K562 (cell line): ENCODE measurements at regions not wholly inside any gene's neighbourhood (a gene's known extent, or its start where the extent isn't known, plus 50 kb on each side); places are given as distances from the start of the nearest gene placed in this dataset.

Experiments used
- ATAC-seq: fragments of 200-7000 bp; cut with Tn5 transposase; 3 replicates; pipeline ENCODE4 v1.9.1; 2020; ENCODE audit warnings: moderate library complexity
- BruUV-seq: library from RNA; stranded (reverse); fragments of 400-500 nt; replicated peaks from 2 replicates; lab custom pipeline; 2021; lab: Mats Ljungman, UMichigan
- CTCF ChIA-PET: fragments of 300-600 bp; formaldehyde crosslinking; extraction: SDS; loops from one replicate; lab custom pipeline; 2021; ENCODE audit warnings: low intra/inter-chr PET ratio; lab: Yijun Ruan, JAX
- POLR2A ChIA-PET: fragments of 300-600, 350-650 bp; sonication (Branson Sonifier 250); formaldehyde crosslinking; extraction: SDS; loops from one replicate; lab custom pipeline; 2021; ENCODE audit warnings: antibody characterized with exemption, inconsistent platforms; lab: Yijun Ruan, JAX
- DNase-seq, 4 experiments: peaks; one replicate each; pipeline versions ENCODE4 v3.0.0 to v3.0.0-alpha.2; 2011 to 2018; ENCODE audit warnings: low spot score in 3 of 4, mixed read lengths in 3 of 4; ENCODE audit errors: extremely low read depth in 1 of 4
- FAIRE-seq: peaks from 2 replicates; lab custom pipeline; 2011; peaks lifted over from hg19 to GRCh38; lab: Jason Lieb, UNC
- H2AFZ ChIP-seq: 2 replicates; pipeline ENCODE4 v1.6.0; 2011; ENCODE audit warnings: low read depth, low read length, control low read depth, inconsistent platforms
- H3K27ac ChIP-seq: fragments of 200-600 bp; 3 replicates; pipeline ENCODE4 v1.8.0; 2011; ENCODE audit warnings: low read depth, mild to moderate bottlenecking, control low read depth, inconsistent platforms, low read length, moderate library complexity, mixed read lengths; ENCODE audit errors: extremely low read depth
- H3K27me3 ChIP-seq, 2 experiments: fragments of 300-600 bp in 1 of 2; 2 replicates in 1 of 2; 3 replicates in 1 of 2; pipeline versions ENCODE4 v1.6.0 to v1.8.0; 2011; ENCODE audit warnings: inconsistent platforms in 2 of 2, low read length in 2 of 2, mild to moderate bottlenecking in 1 of 2, mixed read lengths in 1 of 2, moderate library complexity in 1 of 2; ENCODE audit not compliant: control insufficient read depth in 2 of 2, insufficient read depth in 2 of 2
- H3K36me3 ChIP-seq: fragments of 300-600 bp; 3 replicates; pipeline ENCODE4 v1.8.0; 2011; ENCODE audit warnings: mild to moderate bottlenecking, low read length, inconsistent platforms; ENCODE audit not compliant: control insufficient read depth, insufficient read depth
- H3K4me1 ChIP-seq, 2 experiments: fragments of 200-600 bp in 1 of 2; replicated peaks in 1 of 2; 2 replicates in 1 of 2; 3 replicates in 1 of 2; pipeline versions ENCODE4 v1.5.1 to v1.8.0; 2011; ENCODE audit warnings: inconsistent platforms in 2 of 2, low read length in 2 of 2, mild to moderate bottlenecking in 1 of 2, mixed read lengths in 1 of 2, moderate library complexity in 1 of 2; ENCODE audit not compliant: control insufficient read depth in 2 of 2, insufficient read depth in 2 of 2
- H3K4me2 ChIP-seq: 2 replicates; pipeline ENCODE4 v1.6.1; 2011; ENCODE audit warnings: low read length, control low read depth, inconsistent platforms, mixed read lengths; ENCODE audit not compliant: insufficient read depth
- H3K4me3 ChIP-seq: fragments of 200-600 bp; sonication (generic), shearing (Covaris generic); 2 replicates; pipeline ENCODE4 v1.5.1; 2016; ENCODE audit warnings: control low read depth, inconsistent platforms
- H3K79me2 ChIP-seq: fragments of 200-600 bp; 3 replicates; pipeline ENCODE4 v1.8.0; 2011; ENCODE audit warnings: low read length, inconsistent platforms; ENCODE audit not compliant: control insufficient read depth, insufficient read depth
- H3K9ac ChIP-seq, 2 experiments: 2 replicates each; pipeline versions ENCODE4 v1.6.0 to v1.6.1; 2011; ENCODE audit warnings: low read depth in 2 of 2, low read length in 2 of 2, control low read depth in 1 of 2, inconsistent platforms in 1 of 2, mild to moderate bottlenecking in 1 of 2, mixed read lengths in 1 of 2; ENCODE audit not compliant: insufficient read depth in 1 of 2
- H3K9me1 ChIP-seq: one replicate; pipeline ENCODE4 v1.6.0; 2011; ENCODE audit warnings: inconsistent platforms, mild to moderate bottlenecking, low read length, moderate library complexity; ENCODE audit not compliant: control insufficient read depth, insufficient read depth
- H3K9me3 ChIP-seq: replicated peaks from 2 replicates; pipeline ENCODE4 v1.5.1; 2011; ENCODE audit warnings: low read depth, low read length, inconsistent platforms; ENCODE audit not compliant: control insufficient read depth, insufficient read depth
- H4K20me1 ChIP-seq: replicated peaks from 2 replicates; pipeline ENCODE4 v1.6.1; 2011; ENCODE audit warnings: low read length, inconsistent platforms, mixed read lengths; ENCODE audit not compliant: control insufficient read depth, insufficient read depth
- BRCA1 ChIP-seq, 2 experiments: fragments of 450-650 bp in 1 of 2; sonication (generic) in 1 of 2; formaldehyde crosslinking in 1 of 2; IDR thresholded peaks; 2 replicates each; pipeline versions ENCODE4 v1.5.0 to v1.6.1; 2017 to 2020; ENCODE audit warnings: mild to moderate bottlenecking in 1 of 2, missing genetic modification reagents in 1 of 2
- NCOA6 ChIP-seq: fragments of 450-650 bp; IDR thresholded peaks from 2 replicates; pipeline ENCODE4 v1.6.1; 2017; ENCODE audit warnings: mild to moderate bottlenecking
- NFYB ChIP-seq: IDR thresholded peaks from 2 replicates; pipeline ENCODE4 v1.6.1; 2011; ENCODE audit warnings: mild to moderate bottlenecking, moderate library complexity; ENCODE audit not compliant: insufficient read length; ENCODE audit errors: extremely low read depth
- PYGO2 ChIP-seq: fragments of 450-650 bp; IDR thresholded peaks from 2 replicates; pipeline ENCODE4 v1.6.1; 2016; ENCODE audit warnings: mild to moderate bottlenecking, missing genetic modification characterization, moderate library complexity, missing compliant biosample characterization
- SAFB2 ChIP-seq: fragments of 200-400 bp; formaldehyde crosslinking; IDR thresholded peaks from 2 replicates; pipeline ENCODE4 v1.6.1; 2018; ENCODE audit warnings: borderline replicate concordance, low read length, low read depth, moderate library complexity; ENCODE audit not compliant: severe bottlenecking
- SIN3A ChIP-seq, 2 experiments: fragments of 150-350 bp in 1 of 2; IDR thresholded peaks; 2 replicates each; pipeline ENCODE4 v1.6.1; 2011 to 2016; ENCODE audit warnings: borderline replicate concordance in 2 of 2, low read depth in 2 of 2, low read length in 2 of 2, mild to moderate bottlenecking in 2 of 2, moderate library complexity in 2 of 2; ENCODE audit not compliant: control insufficient read depth in 1 of 2
- XRCC5 ChIP-seq: fragments of 200-400 bp; formaldehyde crosslinking; IDR thresholded peaks from 2 replicates; pipeline ENCODE4 v1.6.1; 2017; ENCODE audit warnings: low read depth, mild to moderate bottlenecking, low read length
- ZNF133 ChIP-seq: fragments of 250-450 bp; sonication (Bioruptor Pico); IDR thresholded peaks from 2 replicates; pipeline ENCODE4 v1.4.0; 2020; ENCODE audit warnings: mild to moderate bottlenecking
- WGBS: fragments of 100-300 bp; shearing (Covaris generic); methylation state at CpG from one replicate; pipeline ENCODE4 v1.1.6; 2016; ENCODE audit warnings: low coverage, mixed read lengths; ENCODE audit not compliant: insufficient coverage; ENCODE audit errors: missing lambda C conversion rate; 5-methylcytosine and 5-hydroxymethylcytosine counted together
- in situ Hi-C: fragments of 300-500 bp; cut with MboI; formaldehyde crosslinking; loops from 4 replicates; pipeline ENCODE4 v1.15.0; 2018; ENCODE audit warnings: inconsistent platforms, mixed read lengths
- intact Hi-C: fragments of 100-400 bp; cut with micrococcal nuclease; formaldehyde crosslinking; loops from 2 replicates; pipeline ENCODE4 v1.14.2; 2022

GRCh38 chr4:29051381-29051965 lies 1668.7 kb upstream of the PCDH7 start:
- Histone ChIP-seq H3K4me3 (no peak overlapping the region), H3K4me2 (no peak overlapping the region), H3K9ac (no peak overlapping the region), H3K36me3 (no peaks in the 10 kb centered on the region), H3K9me3 (no peaks in the 10 kb centered on the region), H3K27ac (no peak overlapping the region), H4K20me1 (no peaks in the 10 kb centered on the region), H2AFZ (no peak overlapping the region), H3K79me2 (no peaks in the 10 kb centered on the region), H3K9me1 (no peaks in the 10 kb centered on the region), H3K27me3 (no peaks in the 10 kb centered on the region), H3K4me1 (no peaks in the 10 kb centered on the region)
- intact Hi-C loops (no loop called here), in situ Hi-C loops (no loop called here)
- WGBS, result 0% methylated on average over 4 of the region's 4 CpGs
- no peak for FAIRE-seq
- POLR2A ChIA-PET, result interaction anchor here (0.5 kb wide), 1 partner anchor 406 kb away, joined by 3 read pairs; no protein-coding TSS in a partner anchor
- no TSS peak for BruUV-seq
- DNase-seq, result no peak
- no peak for TF ChIP-seq SAFB2
- TF ChIP-seq NCOA6, result no peak
- TF ChIP-seq NFYB, result no peak
- TF ChIP-seq SIN3A (IDR thresholded peaks at IDR 0.05; ENCODE audit: borderline replicate concordance in 2 of 2, control insufficient read depth in 1 of 2, low read depth in 2 of 2, low read length in 2 of 2), result no peak
- TF ChIP-seq PYGO2 (tag), result no peak
- no peak for ATAC-seq
- CTCF ChIA-PET, result no interaction called here

GRCh38 chr4:29052266-29052665 lies 1667.9 kb upstream of the PCDH7 start:
- ATAC-seq, result no peak
- no peak for FAIRE-seq
- Histone ChIP-seq H3K27me3 (no peaks in the 10 kb centered on the region), H3K9ac (no peak overlapping the region), H3K36me3 (no peaks in the 10 kb centered on the region), H3K27ac (no peak overlapping the region), H4K20me1 (no peaks in the 10 kb centered on the region), H2AFZ (no peak overlapping the region), H3K9me3 (no peaks in the 10 kb centered on the region), H3K4me3 (no peak overlapping the region), H3K4me2 (no peak overlapping the region), H3K79me2 (no peaks in the 10 kb centered on the region), H3K9me1 (no peaks in the 10 kb centered on the region), H3K4me1 (no peaks in the 10 kb centered on the region)
- in situ Hi-C loops, result no loop called here
- CTCF ChIA-PET, result no interaction called here
- TF ChIP-seq BRCA1 (IDR thresholded peaks at IDR 0.05) (no peak), BRCA1 (CRISPR knock-in tag; IDR thresholded peaks at IDR 0.05) (no peak), XRCC5 (no peak), ZNF133 (CRISPR knock-in tag) (no peak)
- intact Hi-C loops, result no loop called here
- 0% methylated on average over 4 of the region's 4 CpGs for WGBS
- no TSS peak for BruUV-seq
- no peak for DNase-seq
- POLR2A ChIA-PET, result no interaction called here
